ENCODE measurements at regions not wholly inside any gene's neighbourhood (a gene's known extent, or its start where the extent isn't known, plus 50 kb on each side); places are given as distances from the start of the nearest gene placed in this dataset.

DNA sequence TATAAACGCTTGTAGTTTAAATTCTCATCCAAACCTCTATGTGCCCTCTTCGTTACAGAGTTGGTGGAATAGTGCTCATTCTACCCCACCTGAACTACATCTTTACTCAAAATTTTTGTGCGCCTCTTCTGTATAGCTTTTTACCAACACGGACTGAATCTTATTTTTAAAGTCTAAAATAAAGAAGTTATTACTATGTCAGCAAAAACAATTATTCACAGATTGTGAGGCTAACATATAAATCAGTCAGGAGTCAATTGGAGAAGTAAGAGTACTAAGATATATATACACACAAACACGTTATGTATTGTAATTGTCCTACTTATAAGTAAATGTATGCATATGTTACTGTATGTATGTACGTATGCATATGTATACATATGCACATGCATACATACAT lies 274.9 kb upstream of the ADGRL4 start:
- no peak overlapping the region for H3K27ac ChIP-seq (replicated peaks)
- DNase-seq (ENCODE audit: low read depth in 1 of 2, low spot score in 1 of 2), result no peak
- no peak overlapping the region for H3K4me3 ChIP-seq (replicated peaks; ENCODE audit: insufficient read depth, low read length)
- H3K27me3 ChIP-seq (ENCODE audit: insufficient read depth, poor library complexity, severe bottlenecking), result no peaks in the 10 kb centered on the region
- TF ChIP-seq, protein P1, sequence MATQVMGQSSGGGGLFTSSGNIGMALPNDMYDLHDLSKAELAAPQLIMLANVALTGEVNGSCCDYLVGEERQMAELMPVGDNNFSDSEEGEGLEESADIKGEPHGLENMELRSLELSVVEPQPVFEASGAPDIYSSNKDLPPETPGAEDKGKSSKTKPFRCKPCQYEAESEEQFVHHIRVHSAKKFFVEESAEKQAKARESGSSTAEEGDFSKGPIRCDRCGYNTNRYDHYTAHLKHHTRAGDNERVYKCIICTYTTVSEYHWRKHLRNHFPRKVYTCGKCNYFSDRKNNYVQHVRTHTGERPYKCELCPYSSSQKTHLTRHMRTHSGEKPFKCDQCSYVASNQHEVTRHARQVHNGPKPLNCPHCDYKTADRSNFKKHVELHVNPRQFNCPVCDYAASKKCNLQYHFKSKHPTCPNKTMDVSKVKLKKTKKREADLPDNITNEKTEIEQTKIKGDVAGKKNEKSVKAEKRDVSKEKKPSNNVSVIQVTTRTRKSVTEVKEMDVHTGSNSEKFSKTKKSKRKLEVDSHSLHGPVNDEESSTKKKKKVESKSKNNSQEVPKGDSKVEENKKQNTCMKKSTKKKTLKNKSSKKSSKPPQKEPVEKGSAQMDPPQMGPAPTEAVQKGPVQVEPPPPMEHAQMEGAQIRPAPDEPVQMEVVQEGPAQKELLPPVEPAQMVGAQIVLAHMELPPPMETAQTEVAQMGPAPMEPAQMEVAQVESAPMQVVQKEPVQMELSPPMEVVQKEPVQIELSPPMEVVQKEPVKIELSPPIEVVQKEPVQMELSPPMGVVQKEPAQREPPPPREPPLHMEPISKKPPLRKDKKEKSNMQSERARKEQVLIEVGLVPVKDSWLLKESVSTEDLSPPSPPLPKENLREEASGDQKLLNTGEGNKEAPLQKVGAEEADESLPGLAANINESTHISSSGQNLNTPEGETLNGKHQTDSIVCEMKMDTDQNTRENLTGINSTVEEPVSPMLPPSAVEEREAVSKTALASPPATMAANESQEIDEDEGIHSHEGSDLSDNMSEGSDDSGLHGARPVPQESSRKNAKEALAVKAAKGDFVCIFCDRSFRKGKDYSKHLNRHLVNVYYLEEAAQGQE (IDR thresholded peaks at IDR 0.05; ENCODE audit: insufficient replicate concordance, low read depth), result no peak
- no peak for TF ChIP-seq GABPA (IDR thresholded peaks at IDR 0.05; ENCODE audit: low read depth)
- TF ChIP-seq SPI1 (IDR thresholded peaks at IDR 0.05; ENCODE audit: borderline replicate concordance, low read depth), result no peak
- TF ChIP-seq POLR2AphosphoS5 (IDR thresholded peaks at IDR 0.05; ENCODE audit: low read depth), result no peak
- TF ChIP-seq, protein P2, sequence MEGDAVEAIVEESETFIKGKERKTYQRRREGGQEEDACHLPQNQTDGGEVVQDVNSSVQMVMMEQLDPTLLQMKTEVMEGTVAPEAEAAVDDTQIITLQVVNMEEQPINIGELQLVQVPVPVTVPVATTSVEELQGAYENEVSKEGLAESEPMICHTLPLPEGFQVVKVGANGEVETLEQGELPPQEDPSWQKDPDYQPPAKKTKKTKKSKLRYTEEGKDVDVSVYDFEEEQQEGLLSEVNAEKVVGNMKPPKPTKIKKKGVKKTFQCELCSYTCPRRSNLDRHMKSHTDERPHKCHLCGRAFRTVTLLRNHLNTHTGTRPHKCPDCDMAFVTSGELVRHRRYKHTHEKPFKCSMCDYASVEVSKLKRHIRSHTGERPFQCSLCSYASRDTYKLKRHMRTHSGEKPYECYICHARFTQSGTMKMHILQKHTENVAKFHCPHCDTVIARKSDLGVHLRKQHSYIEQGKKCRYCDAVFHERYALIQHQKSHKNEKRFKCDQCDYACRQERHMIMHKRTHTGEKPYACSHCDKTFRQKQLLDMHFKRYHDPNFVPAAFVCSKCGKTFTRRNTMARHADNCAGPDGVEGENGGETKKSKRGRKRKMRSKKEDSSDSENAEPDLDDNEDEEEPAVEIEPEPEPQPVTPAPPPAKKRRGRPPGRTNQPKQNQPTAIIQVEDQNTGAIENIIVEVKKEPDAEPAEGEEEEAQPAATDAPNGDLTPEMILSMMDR (IDR thresholded peaks at IDR 0.05; ENCODE audit: insufficient read depth, low read length), result no peak

- no peak for DNase-seq (ENCODE audit: low read depth in 1 of 2, low spot score in 1 of 2)
- TF ChIP-seq POLR2AphosphoS5 (IDR thresholded peaks at IDR 0.05; ENCODE audit: low read depth), result no peak
- TF ChIP-seq, protein P1 (IDR thresholded peaks at IDR 0.05; ENCODE audit: insufficient replicate concordance, low read depth), result no peak
- no peak overlapping the region for H3K4me3 ChIP-seq (replicated peaks; ENCODE audit: insufficient read depth, low read length)
- no peaks in the 10 kb centered on the region for H3K27me3 ChIP-seq (ENCODE audit: insufficient read depth, poor library complexity, severe bottlenecking)
- no peak overlapping the region for H3K27ac ChIP-seq (replicated peaks)
These were observed 265.2 kb upstream of the ADGRL4 start for GRCh38 chr1:79271759-79272158.

DNA sequence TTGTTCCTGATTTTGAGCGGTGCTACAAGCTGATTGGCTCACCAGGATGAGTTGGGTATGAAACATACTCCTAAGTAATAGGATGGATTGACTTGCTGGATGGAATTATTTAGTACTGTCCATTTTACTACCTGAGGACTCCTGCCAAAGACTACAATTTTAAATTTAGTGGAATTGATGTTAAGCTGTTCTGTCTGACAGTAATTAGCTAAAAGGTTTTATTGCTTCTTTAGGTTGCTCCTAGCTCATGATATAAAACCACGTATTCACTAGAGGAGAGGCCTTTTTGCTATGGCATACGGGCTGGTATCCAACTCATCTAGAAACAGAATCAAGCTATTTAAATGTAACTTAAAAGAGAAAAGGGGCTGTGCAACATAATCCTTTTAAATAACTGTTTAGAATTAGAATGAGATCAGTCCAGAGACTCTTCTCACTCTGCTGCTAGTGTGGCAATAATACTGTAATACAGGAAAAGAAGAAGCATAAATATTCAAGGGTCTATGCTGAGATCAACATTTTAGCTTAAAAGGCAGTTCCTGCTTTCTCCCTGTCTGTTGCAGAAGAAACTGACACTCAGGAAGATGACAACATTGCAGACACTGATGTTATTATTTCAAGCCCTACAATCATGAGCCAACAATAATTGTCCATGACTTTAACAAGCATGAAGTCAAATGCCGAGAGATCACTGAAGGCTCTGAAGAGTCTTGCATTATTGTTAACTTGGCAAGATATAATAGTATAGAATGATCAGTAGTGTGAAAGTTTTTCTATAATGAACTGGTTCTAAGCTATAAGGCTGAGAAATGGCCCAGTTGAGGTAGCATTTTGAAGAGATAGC lies 258.7 kb upstream of the ADGRL4 start:
- no peak overlapping the region for H3K27ac ChIP-seq (replicated peaks)
- DNase-seq (ENCODE audit: low read depth in 1 of 2, low spot score in 1 of 2), result no peak
- no peak overlapping the region for H3K4me3 ChIP-seq (replicated peaks; ENCODE audit: insufficient read depth, low read length)
- TF ChIP-seq, protein P2 (IDR thresholded peaks at IDR 0.05; ENCODE audit: insufficient read depth, low read length), result no peak
- no peak for TF ChIP-seq SPI1 (IDR thresholded peaks at IDR 0.05; ENCODE audit: borderline replicate concordance, low read depth)
- no peak for TF ChIP-seq POLR2AphosphoS5 (IDR thresholded peaks at IDR 0.05; ENCODE audit: low read depth)
- no peak for TF ChIP-seq GABPA (IDR thresholded peaks at IDR 0.05; ENCODE audit: low read depth)
- TF ChIP-seq, protein P1 (IDR thresholded peaks at IDR 0.05; ENCODE audit: insufficient replicate concordance, low read depth), result no peak
- no peaks in the 10 kb centered on the region for H3K27me3 ChIP-seq (ENCODE audit: insufficient read depth, poor library complexity, severe bottlenecking)
